Thyroid gland (tissue), 4 donors: ENCODE measurements at regions not wholly inside any gene's neighbourhood (a gene's known extent, or its start where the extent isn't known, plus 50 kb on each side); places are given as distances from the start of the nearest gene placed in this dataset.

Experiments used
- POLR2A ChIP-seq, 2 donors: fragments of 450-650 bp; IDR thresholded peaks; one replicate each; pipeline ENCODE4 v1.6.1; 2017; ENCODE audit warnings: antibody characterized with exemption in 2 of 2, mild to moderate bottlenecking in 2 of 2, moderate library complexity in 1 of 2
- TF ChIP-seq, protein P1 (sequence below), 6 experiments: fragments of 200-600 bp in 3 of 6; fragments of 450-650 bp in 3 of 6; sonication (generic) in 3 of 6; IDR thresholded peaks; one replicate each; pipeline ENCODE4 v1.5.1; 2016 to 2019; ENCODE audit warnings: antibody characterized with exemption in 6 of 6, mild to moderate bottlenecking in 2 of 6, inconsistent platforms in 1 of 6, moderate library complexity in 1 of 6

DNA sequence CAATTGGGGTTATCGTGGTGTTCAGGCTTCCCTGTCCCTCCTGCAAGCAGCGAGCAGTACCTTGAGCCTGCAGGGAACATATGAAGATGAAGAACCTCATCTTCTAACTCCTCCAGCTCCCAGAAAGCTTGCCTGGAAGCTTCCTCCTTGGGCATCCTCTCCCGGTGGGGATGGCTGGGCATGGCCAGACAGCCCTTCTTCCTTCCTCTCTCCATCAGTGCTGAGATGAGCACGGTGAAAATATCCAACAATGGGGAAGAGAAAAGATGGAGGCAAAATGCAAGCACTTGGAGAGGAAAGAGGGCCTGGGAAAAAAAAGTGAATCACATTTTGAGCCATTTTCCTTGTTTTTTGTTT lies 107.7 kb upstream of the FOXA2 start:
- TF ChIP-seq, protein P1, sequence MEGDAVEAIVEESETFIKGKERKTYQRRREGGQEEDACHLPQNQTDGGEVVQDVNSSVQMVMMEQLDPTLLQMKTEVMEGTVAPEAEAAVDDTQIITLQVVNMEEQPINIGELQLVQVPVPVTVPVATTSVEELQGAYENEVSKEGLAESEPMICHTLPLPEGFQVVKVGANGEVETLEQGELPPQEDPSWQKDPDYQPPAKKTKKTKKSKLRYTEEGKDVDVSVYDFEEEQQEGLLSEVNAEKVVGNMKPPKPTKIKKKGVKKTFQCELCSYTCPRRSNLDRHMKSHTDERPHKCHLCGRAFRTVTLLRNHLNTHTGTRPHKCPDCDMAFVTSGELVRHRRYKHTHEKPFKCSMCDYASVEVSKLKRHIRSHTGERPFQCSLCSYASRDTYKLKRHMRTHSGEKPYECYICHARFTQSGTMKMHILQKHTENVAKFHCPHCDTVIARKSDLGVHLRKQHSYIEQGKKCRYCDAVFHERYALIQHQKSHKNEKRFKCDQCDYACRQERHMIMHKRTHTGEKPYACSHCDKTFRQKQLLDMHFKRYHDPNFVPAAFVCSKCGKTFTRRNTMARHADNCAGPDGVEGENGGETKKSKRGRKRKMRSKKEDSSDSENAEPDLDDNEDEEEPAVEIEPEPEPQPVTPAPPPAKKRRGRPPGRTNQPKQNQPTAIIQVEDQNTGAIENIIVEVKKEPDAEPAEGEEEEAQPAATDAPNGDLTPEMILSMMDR (IDR thresholded peaks at IDR 0.05) = no peak
- no peak for TF ChIP-seq POLR2A (IDR thresholded peaks at IDR 0.05)
